WERI-Rb-1 (cell line): ENCODE measurements at regions not wholly inside any gene's neighbourhood (a gene's known extent, or its start where the extent isn't known, plus 50 kb on each side); places are given as distances from the start of the nearest gene placed in this dataset.

Experiments used
- DNase-seq: peaks from one replicate; pipeline ENCODE4 v3.0.0-alpha.2; 2020
- H3K27ac ChIP-seq: fragments of 250-450 bp; sonication (Bioruptor Pico); 2 replicates; pipeline ENCODE4 v1.5.1; 2020; ENCODE audit warnings: mild to moderate bottlenecking, moderate library complexity
- H3K27me3 ChIP-seq: fragments of 250-450 bp; sonication (Bioruptor Pico); 2 replicates; pipeline ENCODE4 v1.5.1; 2021; ENCODE audit warnings: mild to moderate bottlenecking, low read depth, moderate library complexity; ENCODE audit not compliant: insufficient read depth, severe bottlenecking
- H3K36me3 ChIP-seq: fragments of 250-450 bp; sonication (Bioruptor Pico); 2 replicates; pipeline ENCODE4 v1.5.1; 2020; ENCODE audit warnings: mild to moderate bottlenecking, moderate library complexity
- H3K4me3 ChIP-seq: 2 replicates; pipeline ENCODE4 v1.5.1; 2011; ENCODE audit warnings: low read depth, mild to moderate bottlenecking, control low read depth, low read length
- H3K9me3 ChIP-seq: fragments of 250-450 bp; sonication (Bioruptor Pico); 2 replicates; pipeline ENCODE4 v1.5.1; 2021; ENCODE audit warnings: mild to moderate bottlenecking, moderate library complexity; ENCODE audit not compliant: severe bottlenecking
- TF ChIP-seq, protein P1 (sequence below): IDR thresholded peaks from 2 replicates; pipeline ENCODE4 v1.5.1; 2011; ENCODE audit warnings: low read depth, mild to moderate bottlenecking, control low read depth, inconsistent platforms, low read length

DNA sequence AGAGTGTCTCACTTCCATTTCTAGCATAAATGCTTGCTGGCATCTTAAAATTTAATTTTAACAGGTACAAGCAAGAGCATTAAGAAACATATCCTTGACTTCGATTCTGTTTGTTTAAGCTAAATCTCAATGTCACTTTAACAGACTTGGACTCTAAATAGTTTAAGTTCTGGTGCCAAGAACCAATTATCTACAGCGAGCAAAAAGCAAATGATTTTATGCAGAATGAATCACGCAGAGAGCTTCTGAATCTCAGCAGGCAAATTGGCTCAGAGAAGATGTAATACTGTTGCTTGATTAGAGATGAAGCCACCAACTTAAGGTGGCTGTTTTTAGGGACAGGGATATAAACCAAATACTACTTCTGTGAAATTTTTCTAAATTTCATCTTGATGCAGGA is 117.0 kb upstream of the PLD5 start:
- Histone ChIP-seq H3K9me3 (no peaks in the 10 kb centered on the region), H3K36me3 (no peaks in the 10 kb centered on the region), H3K27me3 (no peaks in the 10 kb centered on the region), H3K4me3 (no peak overlapping the region), H3K27ac (no peak overlapping the region)
- no peak for DNase-seq
- TF ChIP-seq, protein P1, sequence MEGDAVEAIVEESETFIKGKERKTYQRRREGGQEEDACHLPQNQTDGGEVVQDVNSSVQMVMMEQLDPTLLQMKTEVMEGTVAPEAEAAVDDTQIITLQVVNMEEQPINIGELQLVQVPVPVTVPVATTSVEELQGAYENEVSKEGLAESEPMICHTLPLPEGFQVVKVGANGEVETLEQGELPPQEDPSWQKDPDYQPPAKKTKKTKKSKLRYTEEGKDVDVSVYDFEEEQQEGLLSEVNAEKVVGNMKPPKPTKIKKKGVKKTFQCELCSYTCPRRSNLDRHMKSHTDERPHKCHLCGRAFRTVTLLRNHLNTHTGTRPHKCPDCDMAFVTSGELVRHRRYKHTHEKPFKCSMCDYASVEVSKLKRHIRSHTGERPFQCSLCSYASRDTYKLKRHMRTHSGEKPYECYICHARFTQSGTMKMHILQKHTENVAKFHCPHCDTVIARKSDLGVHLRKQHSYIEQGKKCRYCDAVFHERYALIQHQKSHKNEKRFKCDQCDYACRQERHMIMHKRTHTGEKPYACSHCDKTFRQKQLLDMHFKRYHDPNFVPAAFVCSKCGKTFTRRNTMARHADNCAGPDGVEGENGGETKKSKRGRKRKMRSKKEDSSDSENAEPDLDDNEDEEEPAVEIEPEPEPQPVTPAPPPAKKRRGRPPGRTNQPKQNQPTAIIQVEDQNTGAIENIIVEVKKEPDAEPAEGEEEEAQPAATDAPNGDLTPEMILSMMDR: no peak

GRCh38 chr1:242639104-242639503 is 114.6 kb upstream of the PLD5 start:
- H3K9me3 ChIP-seq: no peaks in the 10 kb centered on the region
- no peak overlapping the region for H3K27ac ChIP-seq
- no peak overlapping the region for H3K4me3 ChIP-seq
- no peaks in the 10 kb centered on the region for H3K36me3 ChIP-seq
- DNase-seq: no peak
- H3K27me3 ChIP-seq: no peaks in the 10 kb centered on the region
- TF ChIP-seq, protein P1: no peak

DNA sequence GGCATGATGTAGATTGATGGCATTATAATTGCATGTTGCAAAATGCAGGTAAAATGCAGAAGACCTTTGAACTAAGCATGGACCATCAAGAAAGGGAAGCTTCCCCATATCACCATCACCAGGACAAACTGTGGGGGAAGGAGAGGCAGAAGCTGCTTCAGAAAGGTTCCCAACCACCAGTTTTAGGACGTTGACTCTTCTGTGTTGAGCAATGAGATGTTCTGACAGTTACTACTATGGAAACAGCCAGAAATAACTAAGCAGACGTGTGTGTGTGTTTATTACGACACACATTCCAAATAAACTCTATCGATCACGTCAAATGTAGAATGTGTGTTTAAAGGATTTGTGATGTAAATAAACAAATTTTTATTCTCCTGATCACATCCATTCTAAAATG is 110.2 kb upstream of the PLD5 start:
- Histone ChIP-seq H3K27me3 (peaks cover 2% of the 10 kb centered on the region), H3K36me3 (no peaks in the 10 kb centered on the region), H3K4me3 (no peak overlapping the region), H3K27ac (no peak overlapping the region), H3K9me3 (no peaks in the 10 kb centered on the region)
- no peak for DNase-seq
- TF ChIP-seq, protein P1: no peak

- TF ChIP-seq, protein P1: no peak
- H3K27ac ChIP-seq: no peak overlapping the region
- H3K9me3 ChIP-seq: no peaks in the 10 kb centered on the region
- no peak for DNase-seq
- no peaks in the 10 kb centered on the region for H3K36me3 ChIP-seq
- no peak overlapping the region for H3K4me3 ChIP-seq
- peaks cover 2% of the 10 kb centered on the region for H3K27me3 ChIP-seq
Observed at GRCh38 chr1:242629396-242629795, 104.9 kb upstream of the PLD5 start.

DNA sequence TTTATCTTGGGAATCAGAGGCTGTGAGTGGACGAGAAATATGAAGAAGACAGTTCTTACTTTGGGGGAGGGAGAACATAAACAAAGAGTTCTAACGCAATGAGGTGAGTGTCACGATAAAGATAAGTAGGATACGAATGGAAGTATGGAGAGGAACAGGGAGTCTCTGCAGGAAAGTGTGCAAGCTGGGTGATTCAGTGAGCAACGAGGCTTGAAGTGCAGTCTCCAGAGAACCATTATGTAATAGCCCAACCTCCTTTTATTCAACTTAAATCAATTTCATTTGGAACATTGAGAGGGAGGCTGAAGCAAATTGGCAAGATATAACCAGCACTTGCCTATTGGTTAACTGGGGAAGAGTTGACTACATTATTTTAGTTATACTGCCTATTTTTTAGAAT is 99.3 kb upstream of the PLD5 start:
- H3K36me3 ChIP-seq: no peaks in the 10 kb centered on the region
- no peak overlapping the region for H3K27ac ChIP-seq
- peaks cover 6% of the 10 kb centered on the region for H3K27me3 ChIP-seq
- H3K4me3 ChIP-seq: no peak overlapping the region
- TF ChIP-seq, protein P1: no peak
- no peaks in the 10 kb centered on the region for H3K9me3 ChIP-seq
- no peak for DNase-seq

DNA sequence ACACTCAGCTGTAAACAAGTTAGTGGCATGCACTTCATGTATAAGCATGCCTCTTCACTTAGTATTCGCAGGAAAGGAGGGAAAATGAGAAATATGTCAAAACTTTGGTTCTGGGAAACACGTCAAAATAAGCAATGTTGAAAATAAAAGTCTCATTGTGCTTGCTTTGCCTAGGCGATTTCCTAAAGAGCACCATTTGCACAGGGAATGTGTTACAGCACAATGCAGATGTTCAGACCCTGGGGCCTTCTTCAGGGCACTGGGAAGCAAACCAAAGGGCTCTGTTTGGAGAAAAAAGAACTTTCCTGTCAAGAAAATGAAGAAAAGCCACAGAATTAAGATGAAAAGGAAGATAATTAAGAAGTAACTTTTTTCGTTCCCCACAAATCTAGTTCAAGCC is 98.6 kb upstream of the PLD5 start:
- H3K9me3 ChIP-seq: no peaks in the 10 kb centered on the region
- H3K36me3 ChIP-seq: no peaks in the 10 kb centered on the region
- TF ChIP-seq, protein P1: no peak
- no peak overlapping the region for H3K27ac ChIP-seq
- peaks cover 6% of the 10 kb centered on the region for H3K27me3 ChIP-seq
- DNase-seq: no peak
- no peak overlapping the region for H3K4me3 ChIP-seq
